ENCODE measurements at regions not wholly inside any gene's neighbourhood (a gene's known extent, or its start where the extent isn't known, plus 50 kb on each side); places are given as distances from the start of the nearest gene placed in this dataset.
A peak's percentile ranks its signal among the peaks of the same experiment; 100 is the strongest.

- Histone ChIP-seq H3K4me1 (ENCODE audit: insufficient read depth, low read length, poor library complexity, severe bottlenecking) (no peaks in the 10 kb centered on the region), H3K36me3 (ENCODE audit: insufficient read depth, low read length, poor library complexity, severe bottlenecking) (no peaks in the 10 kb centered on the region), H3K9me3 (ENCODE audit: low read depth, low read length, poor library complexity, severe bottlenecking) (no peaks in the 10 kb centered on the region), H3K4me3 (ENCODE audit: low read depth, low read length, poor library complexity, severe bottlenecking) (no peak overlapping the region), H3K27ac (ENCODE audit: low read depth, low read length, poor library complexity, severe bottlenecking) (no peak overlapping the region), H3K27me3 (replicated peaks; ENCODE audit: insufficient read depth, low read depth, low read length, poor library complexity) (no peaks in the 10 kb centered on the region)
- CTCF ChIA-PET, result no interaction called here
- no peak for DNase-seq (ENCODE audit: low spot score)
- POLR2A ChIA-PET (ENCODE audit: low non-redundant PET), result no interaction called here
- no TSS peak for BruUV-seq (replicated peaks)
- no peak for TF ChIP-seq EZH2 (IDR thresholded peaks at IDR 0.05; ENCODE audit: borderline replicate concordance, low read depth, low read length, poor library complexity, severe bottlenecking)
- TF ChIP-seq CTCF (conservative IDR thresholded peaks at IDR 0.05; ENCODE audit: low read depth, low read length), result no peak
- intact Hi-C loops (cut with micrococcal nuclease; ENCODE audit: unreplicated experiment), result no loop called here
Measured at GRCh38 chrX:99887918-99888317, 522.2 kb downstream of the PCDH19 start.

GRCh38 chrX:99857455-99857854 is 552.6 kb downstream of the PCDH19 start:
- no peaks in the 10 kb centered on the region for H3K4me1 ChIP-seq (ENCODE audit: insufficient read depth, low read length, poor library complexity, severe bottlenecking)
- no peaks in the 10 kb centered on the region for H3K36me3 ChIP-seq (ENCODE audit: insufficient read depth, low read length, poor library complexity, severe bottlenecking)
- H3K27ac ChIP-seq (ENCODE audit: low read depth, low read length, poor library complexity, severe bottlenecking), result no peak overlapping the region
- BruUV-seq (replicated peaks), result no TSS peak
- H3K4me3 ChIP-seq (ENCODE audit: low read depth, low read length, poor library complexity, severe bottlenecking), result no peak overlapping the region
- TF ChIP-seq CTCF (conservative IDR thresholded peaks at IDR 0.05; ENCODE audit: low read depth, low read length) (0 out of 2 replicates have a peak, but pooled peaks have one; percentile 26), EZH2 (IDR thresholded peaks at IDR 0.05; ENCODE audit: borderline replicate concordance, low read depth, low read length, poor library complexity, severe bottlenecking) (no peak)
- no peak for DNase-seq (ENCODE audit: low spot score)
- H3K9me3 ChIP-seq (ENCODE audit: low read depth, low read length, poor library complexity, severe bottlenecking), result no peaks in the 10 kb centered on the region
- no peaks in the 10 kb centered on the region for H3K27me3 ChIP-seq (replicated peaks; ENCODE audit: insufficient read depth, low read depth, low read length, poor library complexity)
- POLR2A ChIA-PET (ENCODE audit: low non-redundant PET), result no interaction called here
- intact Hi-C loops (cut with micrococcal nuclease; ENCODE audit: unreplicated experiment), result no loop called here
- CTCF ChIA-PET, result no interaction called here

- CTCF ChIA-PET, result no interaction called here
- Histone ChIP-seq H3K27ac (ENCODE audit: low read depth, low read length, poor library complexity, severe bottlenecking) (no peak overlapping the region), H3K9me3 (ENCODE audit: low read depth, low read length, poor library complexity, severe bottlenecking) (no peaks in the 10 kb centered on the region), H3K36me3 (ENCODE audit: insufficient read depth, low read length, poor library complexity, severe bottlenecking) (no peaks in the 10 kb centered on the region), H3K4me3 (ENCODE audit: low read depth, low read length, poor library complexity, severe bottlenecking) (no peak overlapping the region), H3K27me3 (replicated peaks; ENCODE audit: insufficient read depth, low read depth, low read length, poor library complexity) (no peaks in the 10 kb centered on the region), H3K4me1 (ENCODE audit: insufficient read depth, low read length, poor library complexity, severe bottlenecking) (no peaks in the 10 kb centered on the region)
- no peak for DNase-seq (ENCODE audit: low spot score)
- POLR2A ChIA-PET (ENCODE audit: low non-redundant PET), result no interaction called here
- intact Hi-C loops (cut with micrococcal nuclease; ENCODE audit: unreplicated experiment), result no loop called here
- BruUV-seq (replicated peaks), result no TSS peak
- TF ChIP-seq EZH2 (IDR thresholded peaks at IDR 0.05; ENCODE audit: borderline replicate concordance, low read depth, low read length, poor library complexity, severe bottlenecking) (no peak), CTCF (conservative IDR thresholded peaks at IDR 0.05; ENCODE audit: low read depth, low read length) (no peak)
Measured at GRCh38 chrX:99833821-99834220, 576.3 kb downstream of the PCDH19 start.

Data from A673 (cell line).